GM19452 (cell line): ENCODE measurements at regions not wholly inside any gene's neighbourhood (a gene's known extent, or its start where the extent isn't known, plus 50 kb on each side); places are given as distances from the start of the nearest gene placed in this dataset.
"Not testable (repeated sequence)": the region's sequence is repeated elsewhere in the genome, so short reads cannot be mapped to it uniquely, and the experiment has no call there.

Source experiments
- ATAC-seq: cut with Tn5 transposase; IDR thresholded peaks from one replicate; pipeline ENCODE4 v1.9.1; 2021; ENCODE audit not compliant: unreplicated experiment

- ATAC-seq = no peak
Measured at GRCh38 chr5:155489949-155490348, 476.4 kb downstream of the KIF4B start.

- ATAC-seq = no peak
Measured at GRCh38 chr5:155492191-155492590, 478.6 kb downstream of the KIF4B start.

GRCh38 chr5:155504606-155505005, 491.1 kb downstream of the KIF4B start:
- ATAC-seq = no peak

GRCh38 chr5:155507363-155507762, 493.8 kb downstream of the KIF4B start:
- ATAC-seq = no peak

DNA sequence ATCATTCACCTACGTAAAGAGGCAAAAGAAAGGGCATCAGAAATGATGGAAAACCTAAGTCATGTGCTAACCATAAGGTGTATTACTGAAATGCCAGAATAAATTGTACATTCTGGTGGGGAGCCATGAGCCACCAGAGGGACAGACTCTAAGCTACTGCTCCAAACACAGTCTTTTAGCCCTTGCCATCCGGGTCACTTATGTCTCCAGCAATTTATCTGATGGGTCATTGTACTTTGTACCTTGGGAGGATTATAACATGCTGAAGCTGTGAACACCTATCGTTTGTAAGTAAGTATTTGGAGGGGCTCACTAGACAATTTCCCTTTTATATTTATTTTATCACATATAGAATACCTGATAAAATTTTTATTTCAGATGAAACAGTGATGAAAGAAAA, 495.1 kb downstream of the KIF4B start:
- no peak for ATAC-seq

DNA sequence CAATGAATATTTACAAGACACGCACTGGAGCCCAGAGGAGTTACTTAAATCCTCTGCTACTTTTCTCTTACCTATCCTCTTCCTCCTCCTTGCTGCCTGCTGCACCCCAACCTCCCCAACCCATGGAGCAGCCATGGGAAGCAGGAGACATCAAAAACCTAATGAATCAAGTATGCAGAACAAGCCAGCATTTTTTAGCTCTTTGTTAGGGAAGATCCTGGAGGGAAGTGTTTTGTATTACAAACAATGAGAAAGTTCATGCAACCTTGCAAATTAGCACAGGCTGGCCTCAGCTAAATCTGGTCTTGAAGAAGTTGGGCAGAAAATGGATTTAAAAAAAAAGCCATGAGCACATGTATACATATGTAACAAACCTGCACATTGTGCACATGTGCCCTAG, 498.8 kb downstream of the KIF4B start:
- no peak for ATAC-seq

- ATAC-seq = no peak
Measured at GRCh38 chr5:155514105-155514563, 500.6 kb downstream of the KIF4B start.

GRCh38 chr5:155522540-155522939, 509.0 kb downstream of the KIF4B start:
- ATAC-seq = no peak

DNA sequence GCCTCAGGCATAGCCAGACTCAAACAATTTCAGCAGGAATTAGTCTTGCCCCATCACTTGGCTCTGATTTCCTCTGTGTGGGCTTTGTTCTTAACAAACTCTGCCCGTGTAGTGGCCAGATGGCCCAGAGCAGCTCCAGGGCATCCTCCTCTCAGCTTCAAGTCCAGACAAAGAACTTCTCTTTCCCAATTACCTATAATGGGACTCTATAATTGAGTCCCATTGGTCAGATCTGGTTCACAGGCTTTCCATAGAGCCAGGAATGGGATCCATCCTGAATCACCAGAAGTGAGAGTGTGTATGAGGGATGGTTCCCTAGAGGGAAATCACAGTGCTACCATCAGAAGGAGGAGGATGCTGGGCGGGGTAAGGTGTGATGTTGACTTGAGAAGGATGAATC, 515.8 kb downstream of the KIF4B start:
- ATAC-seq = no peak

GRCh38 chr5:155530046-155530445, 516.5 kb downstream of the KIF4B start:
- no peak for ATAC-seq

- no peak for ATAC-seq
Measured at GRCh38 chr5:155532621-155533311, 519.2 kb downstream of the KIF4B start.

DNA sequence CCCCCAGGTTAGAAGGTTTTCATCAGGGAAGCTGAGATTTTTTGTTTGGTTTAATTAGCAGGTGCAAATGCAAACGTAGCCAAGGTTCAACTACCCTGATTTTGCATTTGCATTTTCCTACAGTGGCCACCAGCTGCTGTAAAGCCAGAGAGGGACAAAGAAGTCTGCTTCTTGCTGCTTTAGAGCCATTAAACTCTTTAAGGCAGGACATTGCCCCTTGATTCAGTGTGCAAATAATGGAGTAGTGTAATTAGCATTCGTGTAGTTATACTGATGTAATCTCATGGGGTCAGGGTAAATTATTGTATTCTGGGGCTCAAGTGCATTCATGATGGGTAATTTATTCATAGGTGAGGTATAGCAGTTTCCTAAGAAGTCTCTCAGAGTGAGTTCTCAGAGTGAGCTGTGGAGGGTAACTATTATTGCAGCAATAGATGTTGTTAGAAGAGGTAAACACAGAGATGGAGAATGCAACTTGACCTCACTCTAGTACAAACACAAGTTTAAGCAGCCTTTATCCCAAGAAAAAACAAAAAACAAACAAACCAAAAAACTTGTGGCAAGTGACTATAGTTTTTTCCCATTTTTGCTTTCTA, 526.5 kb downstream of the KIF4B start:
- no peak for ATAC-seq

DNA sequence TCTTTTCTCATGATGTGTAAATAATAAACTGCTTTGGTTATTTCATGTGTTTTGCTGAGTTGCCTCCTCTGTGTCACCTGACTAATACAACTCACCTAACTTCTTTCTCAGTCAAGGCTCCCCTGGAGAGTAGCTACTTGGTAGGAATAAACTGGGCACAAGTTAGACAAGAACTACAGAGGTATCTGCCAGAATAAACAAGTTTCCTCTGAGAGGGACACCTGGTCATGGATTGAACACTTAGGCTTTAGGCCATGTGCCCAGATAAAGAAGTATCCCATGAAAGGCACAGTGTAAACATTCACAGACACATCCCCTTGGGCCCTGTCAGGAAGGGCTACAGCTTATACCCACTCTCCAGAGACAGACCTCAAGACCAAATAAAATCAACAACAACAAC, 532.5 kb downstream of the KIF4B start:
- no peak for ATAC-seq

- ATAC-seq = no peak
Measured at GRCh38 chr5:155554500-155554899, 540.9 kb downstream of the KIF4B start.

- no peak for ATAC-seq
Measured at GRCh38 chr5:155556222-155556621, 542.7 kb downstream of the KIF4B start.

- ATAC-seq = no peak
Measured at GRCh38 chr5:155556700-155557099, 543.1 kb downstream of the KIF4B start.

GRCh38 chr5:155562158-155562557, 548.6 kb downstream of the KIF4B start:
- ATAC-seq = no peak

GRCh38 chr5:155564541-155564940, 551.0 kb downstream of the KIF4B start:
- ATAC-seq = no peak

- ATAC-seq = no peak
Measured at GRCh38 chr5:155575861-155576260, 562.3 kb downstream of the KIF4B start.

GRCh38 chr5:155586808-155587207, 573.3 kb downstream of the KIF4B start:
- not testable (repeated sequence) for ATAC-seq

DNA sequence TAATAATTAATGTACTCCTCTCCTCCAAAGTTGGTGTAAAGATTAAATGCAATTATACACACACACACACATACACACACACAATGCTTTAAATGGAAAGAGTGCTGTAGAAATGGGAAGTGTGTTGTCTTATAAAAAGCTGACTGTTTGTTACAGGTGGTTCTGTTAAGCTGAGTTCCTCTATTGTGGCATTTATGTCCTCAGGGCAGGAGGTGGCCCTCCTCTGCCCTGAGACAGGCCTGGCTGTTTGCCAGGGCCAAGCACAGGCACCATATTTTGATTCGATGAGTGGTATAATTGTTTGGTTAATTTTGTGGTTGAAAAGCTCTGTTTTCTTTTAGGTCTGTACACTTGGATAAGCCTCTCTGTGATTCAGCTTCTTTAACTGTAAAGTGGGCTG, 573.9 kb downstream of the KIF4B start:
- no peak for ATAC-seq

GRCh38 chr5:155591273-155591672, 577.7 kb downstream of the KIF4B start:
- ATAC-seq = no peak

GRCh38 chr5:155594270-155594669, 580.7 kb downstream of the KIF4B start:
- ATAC-seq = no peak
